ENCODE measurements at regions not wholly inside any gene's neighbourhood (a gene's known extent, or its start where the extent isn't known, plus 50 kb on each side); places are given as distances from the start of the nearest gene placed in this dataset.
"Not testable (repeated sequence)": the region's sequence is repeated elsewhere in the genome, so short reads cannot be mapped to it uniquely, and the experiment has no call there.

- DNase-seq: no peak
These were observed 559.0 kb upstream of the SLC10A2 start for GRCh38 chr13:103625194-103625593.

GRCh38 chr13:103618151-103618550 is 551.9 kb upstream of the SLC10A2 start:
- no peak for DNase-seq

- no peak for DNase-seq
These were observed 549.6 kb upstream of the SLC10A2 start for GRCh38 chr13:103615771-103616170.

- no peak for DNase-seq
These were observed 548.5 kb upstream of the SLC10A2 start for GRCh38 chr13:103614761-103615160.

GRCh38 chr13:103607995-103608394 is 541.8 kb upstream of the SLC10A2 start:
- no peak for DNase-seq

- DNase-seq: no peak
These were observed 539.5 kb upstream of the SLC10A2 start for GRCh38 chr13:103605546-103606326.

GRCh38 chr13:103599870-103600269 is 533.7 kb upstream of the SLC10A2 start:
- not testable (repeated sequence) for DNase-seq

- no peak for DNase-seq
These were observed 532.5 kb upstream of the SLC10A2 start for GRCh38 chr13:103598671-103599070.

- DNase-seq: no peak
These were observed 507.2 kb upstream of the SLC10A2 start for GRCh38 chr13:103573446-103573845.

- no peak for DNase-seq
These were observed 502.1 kb upstream of the SLC10A2 start for GRCh38 chr13:103568314-103568713.

GRCh38 chr13:103557878-103558277 is 491.7 kb upstream of the SLC10A2 start:
- no peak for DNase-seq

GRCh38 chr13:103556681-103557080 is 490.5 kb upstream of the SLC10A2 start:
- DNase-seq: no peak

GRCh38 chr13:103547914-103548313 is 481.7 kb upstream of the SLC10A2 start:
- DNase-seq: no peak

GRCh38 chr13:103546271-103546670 is 480.1 kb upstream of the SLC10A2 start:
- DNase-seq: no peak

- no peak for DNase-seq
These were observed 476.4 kb upstream of the SLC10A2 start for GRCh38 chr13:103542648-103543047.

GRCh38 chr13:103540382-103540765 is 474.2 kb upstream of the SLC10A2 start:
- no peak for DNase-seq

- DNase-seq: no peak
These were observed 473.6 kb upstream of the SLC10A2 start for GRCh38 chr13:103539721-103540381.

- DNase-seq: no peak
These were observed 473.0 kb upstream of the SLC10A2 start for GRCh38 chr13:103539265-103539664.

GRCh38 chr13:103537616-103538015 is 471.4 kb upstream of the SLC10A2 start:
- DNase-seq: no peak

- DNase-seq: no peak
These were observed 465.1 kb upstream of the SLC10A2 start for GRCh38 chr13:103531278-103531677.

- no peak for DNase-seq
These were observed 462.2 kb upstream of the SLC10A2 start for GRCh38 chr13:103528437-103528836.

GRCh38 chr13:103525530-103525929 is 459.3 kb upstream of the SLC10A2 start:
- no peak for DNase-seq

- no peak for DNase-seq
These were observed 457.6 kb upstream of the SLC10A2 start for GRCh38 chr13:103523858-103524257.

GRCh38 chr13:103521532-103521931 is 455.3 kb upstream of the SLC10A2 start:
- no peak for DNase-seq

- DNase-seq: no peak
These were observed 451.5 kb upstream of the SLC10A2 start for GRCh38 chr13:103517768-103518102.
